PC-3 (cell line): ENCODE measurements at regions not wholly inside any gene's neighbourhood (a gene's known extent, or its start where the extent isn't known, plus 50 kb on each side); places are given as distances from the start of the nearest gene placed in this dataset.

Experiments
- CTCF ChIP-seq: fragments of 300-600 bp; sonication (generic); conservative IDR thresholded peaks from 2 replicates; pipeline ENCODE4 v1.5.1; 2017; ENCODE audit warnings: antibody characterized with exemption, low read depth, mild to moderate bottlenecking, low read length
- EZH2phosphoT487 ChIP-seq: fragments of 300-600 bp; sonication (generic); IDR thresholded peaks from 2 replicates; pipeline ENCODE4 v1.6.1; 2018; ENCODE audit warnings: mild to moderate bottlenecking, antibody characterized with exemption, low read length, borderline replicate concordance

- TF ChIP-seq CTCF (no peak), EZH2phosphoT487 (no peak)
Observed at GRCh38 chr13:53415135-53415534, 386.5 kb downstream of the OLFM4 start.
